ENCODE measurements at regions not wholly inside any gene's neighbourhood (a gene's known extent, or its start where the extent isn't known, plus 50 kb on each side); places are given as distances from the start of the nearest gene placed in this dataset.

- intact Hi-C loops (cut with DNase I; ENCODE audit: low total_unique reads), result no loop called here
- TF ChIP-seq CTCF (IDR thresholded peaks at IDR 0.05) (no peak), POLR2A (IDR thresholded peaks at IDR 0.05) (no peak)
- DNase-seq, result no peak
These were observed 275.9 kb downstream of the RBM43 start for GRCh38 chr2:150985741-150986140.

GRCh38 chr2:150983314-150983897, 278.3 kb downstream of the RBM43 start:
- Histone ChIP-seq H3K27ac (no peak overlapping the region), H3K27me3 (no peaks in the 10 kb centered on the region), H3K9me3 (no peaks in the 10 kb centered on the region), H3K4me3 (no peak overlapping the region), H3K36me3 (ENCODE audit: low read depth, missing control alignments) (no peaks in the 10 kb centered on the region), H3K4me1 (no peaks in the 10 kb centered on the region)
- 87 to 95% methylated on average over 1 of the region's 1 CpG for WGBS, 2 donors
- no peak for DNase-seq
- TF ChIP-seq POLR2A (IDR thresholded peaks at IDR 0.05) (no peak), CTCF (IDR thresholded peaks at IDR 0.05) (no peak)
- intact Hi-C loops (cut with DNase I; ENCODE audit: low total_unique reads), result no loop called here

More at GRCh38 chr2:150985741-150986140, 275.9 kb downstream of the RBM43 start:
- Histone ChIP-seq H3K27me3 (no peaks in the 10 kb centered on the region), H3K4me1 (no peaks in the 10 kb centered on the region), H3K4me3 (no peak overlapping the region), H3K36me3 (ENCODE audit: low read depth, missing control alignments) (no peaks in the 10 kb centered on the region), H3K9me3 (no peaks in the 10 kb centered on the region), H3K27ac (no peak overlapping the region)

- DNase-seq, result no peak
These were observed 279.8 kb downstream of the RBM43 start for GRCh38 chr2:150981826-150982225.

DNA sequence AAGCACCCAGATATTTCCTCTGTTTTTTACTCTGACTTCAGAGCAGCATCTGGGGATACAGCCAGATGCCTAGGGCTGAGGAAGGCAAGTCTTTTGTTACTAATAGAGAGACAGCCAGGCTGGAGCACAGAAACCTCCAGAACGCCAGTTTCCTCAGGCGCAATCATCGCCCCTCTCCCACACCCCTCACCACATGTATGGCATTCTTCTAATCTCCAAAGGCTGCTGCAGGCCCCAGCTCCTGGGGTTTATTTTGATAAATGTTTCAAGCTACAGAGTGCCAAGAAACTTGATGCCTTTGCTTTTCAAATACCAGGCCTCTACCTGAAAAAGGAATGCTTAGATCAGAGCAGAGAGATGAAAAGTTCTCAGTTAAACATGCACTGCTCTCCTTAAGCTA, 283.6 kb downstream of the RBM43 start:
- no peak for DNase-seq
- 58 to 65% methylated on average over 3 of the region's 3 CpGs for WGBS, 2 donors
- TF ChIP-seq POLR2A (IDR thresholded peaks at IDR 0.05), result no peak
- TF ChIP-seq CTCF (IDR thresholded peaks at IDR 0.05), result no peak
- Histone ChIP-seq H3K4me3 (no peak overlapping the region), H3K4me1 (no peaks in the 10 kb centered on the region), H3K9me3 (no peaks in the 10 kb centered on the region), H3K27me3 (no peaks in the 10 kb centered on the region), H3K36me3 (ENCODE audit: low read depth, missing control alignments) (no peaks in the 10 kb centered on the region), H3K27ac (no peak overlapping the region)
- intact Hi-C loops (cut with DNase I; ENCODE audit: low total_unique reads), result no loop called here

More at GRCh38 chr2:150981826-150982225, 279.8 kb downstream of the RBM43 start:
- H3K9me3 ChIP-seq, result no peaks in the 10 kb centered on the region
- H3K27ac ChIP-seq, result no peak overlapping the region
- no peaks in the 10 kb centered on the region for H3K4me1 ChIP-seq
- no peak overlapping the region for H3K4me3 ChIP-seq
- TF ChIP-seq CTCF (IDR thresholded peaks at IDR 0.05), result no peak
- no peak for TF ChIP-seq POLR2A (IDR thresholded peaks at IDR 0.05)
- no peaks in the 10 kb centered on the region for H3K36me3 ChIP-seq (ENCODE audit: low read depth, missing control alignments)
- H3K27me3 ChIP-seq, result no peaks in the 10 kb centered on the region
- intact Hi-C loops (cut with DNase I; ENCODE audit: low total_unique reads), result no loop called here
- 79 to 89% methylated on average over 2 of the region's 2 CpGs for WGBS, 2 donors

DNA sequence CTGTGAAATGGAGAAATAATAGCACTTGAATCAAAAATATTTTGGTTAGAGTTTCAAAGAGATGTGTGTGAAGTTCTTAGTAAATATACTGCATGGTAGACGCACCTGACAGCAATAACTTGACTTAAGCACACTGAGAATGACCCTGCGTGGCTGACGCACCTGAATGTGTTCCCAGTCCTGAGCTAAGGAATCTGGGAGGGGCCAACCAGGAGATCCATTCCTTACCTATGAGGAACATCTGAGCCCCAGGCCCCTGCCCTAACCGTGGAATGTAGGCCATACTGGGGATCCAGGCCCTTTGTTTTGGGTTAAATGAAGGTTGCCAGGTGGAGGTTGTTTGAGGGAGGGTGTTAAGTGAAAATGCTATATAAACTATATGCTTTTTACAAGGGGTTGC, 284.4 kb downstream of the RBM43 start:
- intact Hi-C loops (cut with DNase I; ENCODE audit: low total_unique reads), result no loop called here
- WGBS, 2 donors, result 90 to 91% methylated on average over 4 of the region's 4 CpGs
- Histone ChIP-seq H3K4me1 (no peaks in the 10 kb centered on the region), H3K27me3 (no peaks in the 10 kb centered on the region), H3K36me3 (ENCODE audit: low read depth, missing control alignments) (no peaks in the 10 kb centered on the region), H3K27ac (no peak overlapping the region), H3K4me3 (no peak overlapping the region), H3K9me3 (no peaks in the 10 kb centered on the region)
- TF ChIP-seq CTCF (IDR thresholded peaks at IDR 0.05), result no peak
- TF ChIP-seq POLR2A (IDR thresholded peaks at IDR 0.05), result no peak
- no peak for DNase-seq

All from testis (tissue), 2 donors.